ENCODE measurements at regions not wholly inside any gene's neighbourhood (a gene's known extent, or its start where the extent isn't known, plus 50 kb on each side); places are given as distances from the start of the nearest gene placed in this dataset.

DNA sequence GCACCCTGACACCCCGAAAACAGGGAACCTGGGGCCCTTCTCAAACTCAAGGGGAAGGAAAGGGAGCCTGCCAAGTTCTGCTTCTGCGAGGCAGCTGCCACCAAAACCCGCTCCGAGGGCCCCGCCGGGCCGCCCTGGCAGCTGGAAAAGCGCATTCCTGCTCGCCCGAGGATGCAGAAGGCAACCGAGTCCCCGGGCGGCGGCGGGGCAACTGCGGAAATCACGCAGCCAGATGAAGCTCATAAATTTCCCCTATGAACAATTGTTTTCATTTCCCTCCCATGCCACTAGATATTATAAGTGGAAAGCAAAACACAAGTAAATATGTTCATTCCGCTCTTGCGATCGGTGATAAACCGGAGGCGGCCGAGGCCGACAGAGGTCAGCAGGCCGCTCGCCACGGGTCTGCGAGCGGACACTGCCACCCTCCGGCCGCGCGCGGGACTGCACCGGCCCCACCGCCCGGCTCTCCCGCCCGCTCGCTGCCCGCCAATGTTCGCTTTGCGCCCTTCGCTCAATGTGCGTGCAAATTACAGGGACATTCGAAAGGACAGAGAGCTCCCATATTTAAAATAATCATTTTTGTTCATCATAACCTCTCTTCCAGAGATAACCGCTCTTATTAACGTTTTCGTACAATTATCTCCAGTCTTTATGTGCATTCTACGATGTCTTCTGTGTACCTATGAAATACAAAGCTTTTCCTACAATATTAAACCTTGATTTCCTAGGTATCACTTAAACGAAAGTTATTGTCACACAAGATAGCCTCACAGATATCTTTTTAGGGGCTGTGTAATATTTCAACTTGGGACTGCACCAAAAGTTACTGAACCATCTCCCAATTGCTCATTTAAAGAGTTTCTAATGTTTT lies 120.8 kb upstream of the ZNF507 start:
- peak; percentile 84 for ATAC-seq

DNA sequence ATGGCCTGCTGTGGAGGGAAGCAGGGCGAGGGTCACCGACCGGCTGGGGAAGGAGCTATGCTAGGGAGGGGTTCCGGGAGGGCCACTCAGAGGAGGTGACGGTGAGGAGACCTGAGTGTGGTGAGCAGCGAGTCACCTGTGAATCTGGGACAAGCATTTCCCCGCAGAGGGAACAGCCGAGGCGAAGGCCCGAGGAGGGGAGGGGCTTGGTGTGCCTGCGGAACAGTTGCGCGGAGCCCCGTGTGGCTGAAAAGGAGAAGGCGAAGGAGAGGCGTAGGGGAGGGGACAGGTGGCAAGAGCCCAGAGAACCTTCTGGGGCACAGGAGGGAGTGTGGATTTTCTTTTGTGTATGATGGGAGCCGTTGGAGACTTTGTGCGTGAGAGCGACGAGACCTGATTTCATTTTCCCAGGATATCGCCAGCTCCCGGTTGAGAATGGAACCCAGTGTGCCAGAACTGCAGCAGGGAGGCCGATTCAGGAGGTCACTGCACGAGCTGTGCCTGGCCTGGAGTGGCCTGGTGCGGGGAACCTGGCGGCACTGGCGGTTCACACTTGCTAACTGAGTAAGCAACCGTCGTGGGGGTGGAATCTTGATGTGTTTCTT lies 117.7 kb upstream of the ZNF507 start:
- no peak for ATAC-seq

DNA sequence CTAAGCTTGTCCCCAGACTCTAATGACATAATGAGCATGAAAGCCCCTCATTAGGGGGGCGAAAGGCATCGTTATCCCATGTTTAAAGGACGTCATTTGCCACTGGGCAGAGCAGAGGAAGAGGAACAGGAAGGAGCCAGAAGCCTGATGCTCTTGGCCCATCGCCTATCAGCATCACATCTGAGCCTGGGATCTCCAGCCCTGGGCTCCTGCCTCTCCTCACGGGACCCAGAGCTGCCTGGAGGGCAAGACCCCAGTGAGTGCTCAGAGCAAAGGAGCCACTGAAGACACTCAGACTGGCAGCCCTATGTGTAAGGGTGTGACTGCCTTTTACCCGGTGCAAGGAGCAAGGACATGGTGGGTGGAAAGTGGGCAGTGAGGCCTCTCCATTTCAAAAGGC lies 115.0 kb upstream of the ZNF507 start:
- ATAC-seq: no peak

DNA sequence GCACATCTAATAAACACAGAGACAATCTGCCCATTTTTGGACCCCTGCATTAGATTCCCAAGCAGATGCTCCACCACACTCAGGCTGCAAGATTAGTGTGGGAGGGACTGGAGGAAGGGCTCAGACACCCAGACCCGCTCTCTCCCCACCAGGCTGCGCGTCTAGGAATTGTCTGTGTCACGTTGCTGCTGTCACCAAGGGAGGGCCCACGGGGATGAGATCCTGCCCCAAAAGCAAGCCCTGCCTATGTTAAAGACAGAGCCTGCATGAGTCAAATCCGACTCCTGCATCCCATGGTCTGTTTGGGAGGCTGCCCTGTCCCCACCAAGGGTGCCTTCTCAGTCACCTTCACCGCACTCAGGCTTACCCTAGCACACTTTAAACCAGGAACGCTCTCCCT lies 114.4 kb upstream of the ZNF507 start:
- no peak for ATAC-seq

DNA sequence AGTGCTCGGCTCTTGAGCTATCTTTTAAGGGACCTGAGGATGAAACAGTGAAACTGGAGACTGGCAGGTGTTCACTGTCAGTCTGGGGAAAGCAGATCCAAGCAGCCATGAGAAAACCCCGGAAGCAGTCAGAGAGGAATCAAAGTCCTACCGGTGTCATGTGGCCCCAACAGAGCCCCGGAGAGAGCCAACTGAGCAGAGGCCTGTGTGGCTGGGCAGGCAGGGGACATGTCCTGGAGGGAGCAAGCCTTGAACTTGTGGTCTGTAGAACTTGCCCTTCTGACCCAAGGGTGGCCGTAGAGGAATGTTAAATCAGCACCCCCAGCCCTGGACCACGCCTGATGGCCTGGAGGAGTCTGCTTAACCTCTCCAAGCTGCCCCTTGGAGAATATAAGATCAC lies 113.7 kb upstream of the ZNF507 start:
- no peak for ATAC-seq

DNA sequence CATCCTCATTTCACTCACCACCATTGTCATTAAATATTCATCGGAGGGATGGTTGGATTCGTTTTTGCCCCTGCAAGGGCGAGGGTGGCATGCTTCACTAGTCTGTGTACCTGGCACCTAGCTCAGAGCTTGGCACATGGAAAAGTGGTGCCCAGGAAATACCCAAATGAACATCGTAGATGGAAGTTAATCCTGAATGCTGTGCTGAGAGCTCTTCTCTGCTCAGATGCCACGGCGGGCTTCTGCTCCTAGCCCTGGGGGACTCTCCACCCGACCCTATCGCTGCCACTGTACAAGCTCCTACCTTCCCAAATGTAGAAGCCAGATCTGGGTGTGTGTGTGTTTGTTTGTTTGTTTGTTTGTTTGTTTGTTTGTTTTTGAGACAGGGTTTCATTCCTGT lies 113.0 kb upstream of the ZNF507 start:
- ATAC-seq: no peak

DNA sequence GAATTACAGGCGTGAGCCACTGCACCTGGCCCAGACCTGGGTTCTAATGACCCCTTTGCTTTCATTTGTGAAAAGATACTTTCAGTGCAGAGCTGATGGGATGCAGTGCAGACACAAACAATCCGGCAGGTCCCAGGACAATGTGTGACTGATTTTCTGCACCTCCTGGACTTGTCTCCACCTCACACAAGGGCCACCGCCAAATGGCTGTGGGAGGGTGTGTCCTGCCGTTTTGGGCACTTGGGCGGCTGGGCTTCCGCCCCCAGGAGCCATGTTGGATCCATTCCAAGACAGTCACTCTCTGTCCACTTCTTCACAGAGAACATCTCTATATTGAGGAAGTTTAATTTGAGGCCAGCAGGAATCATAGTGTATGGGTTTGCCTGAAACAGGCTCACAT lies 112.3 kb upstream of the ZNF507 start:
- ATAC-seq: no peak

DNA sequence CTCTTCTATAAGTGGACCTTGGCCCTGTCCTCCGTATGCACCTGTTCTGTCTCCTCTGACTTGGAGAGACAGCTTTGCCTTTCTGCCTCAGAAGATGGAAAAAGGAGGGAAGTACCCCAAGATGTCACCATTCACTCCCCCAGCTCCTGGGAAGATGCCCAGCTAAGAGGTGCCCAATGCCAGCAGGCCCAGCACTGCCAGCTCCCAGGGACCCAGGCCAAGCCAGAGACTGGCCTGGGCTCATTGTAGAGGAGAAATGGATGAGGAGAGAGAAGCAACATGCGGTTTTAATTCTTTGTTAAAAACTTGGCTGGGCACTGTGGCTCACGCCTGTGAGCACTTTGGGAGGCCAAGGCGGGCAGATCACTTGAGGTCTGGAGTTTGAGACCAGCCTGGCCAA lies 111.5 kb upstream of the ZNF507 start:
- ATAC-seq: no peak

DNA sequence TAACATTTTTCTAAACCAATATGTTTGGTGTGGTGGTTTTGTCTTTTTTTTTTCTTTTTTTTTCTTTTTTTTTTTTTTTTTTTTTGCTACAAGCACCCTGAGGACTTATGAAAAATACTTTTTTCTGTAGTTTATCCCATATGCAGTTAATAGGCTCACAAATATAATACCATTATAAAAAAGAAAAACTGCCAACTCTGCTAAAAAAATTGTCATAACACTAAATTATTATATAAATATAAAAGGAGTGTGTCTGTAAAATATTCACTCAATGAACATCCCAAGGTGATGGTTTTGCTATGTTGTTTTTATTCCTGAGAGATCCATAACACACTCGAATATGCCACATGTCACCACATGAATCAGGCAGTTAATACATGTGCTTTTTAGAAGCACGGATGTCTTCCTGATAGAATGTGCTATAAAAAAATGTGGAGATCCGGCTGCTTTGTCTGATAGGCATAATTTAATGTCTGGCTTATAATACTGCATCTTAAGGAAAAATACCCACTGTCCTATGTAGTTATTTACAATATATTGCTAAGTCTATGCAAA lies 110.7 kb upstream of the ZNF507 start:
- no peak for ATAC-seq

DNA sequence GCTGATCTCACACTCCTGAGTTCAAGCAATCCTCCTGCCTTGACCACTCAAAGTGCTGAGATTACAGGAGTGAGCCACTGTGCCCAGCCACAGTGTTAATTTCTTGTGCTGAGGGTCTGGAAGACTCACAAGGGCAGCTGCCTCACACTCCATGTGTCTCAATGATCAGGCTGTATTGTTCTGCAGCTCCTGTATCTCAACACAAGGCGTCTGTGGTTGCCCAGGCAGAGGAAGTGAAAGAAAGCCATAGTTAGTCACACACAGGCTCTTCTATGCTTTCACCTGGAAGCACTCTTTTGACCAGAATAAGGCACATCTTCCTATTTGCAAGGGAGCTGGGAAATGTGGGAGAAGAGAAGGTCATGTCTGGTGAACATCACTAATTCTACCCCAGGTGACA lies 107.3 kb upstream of the ZNF507 start:
- ATAC-seq: no peak

DNA sequence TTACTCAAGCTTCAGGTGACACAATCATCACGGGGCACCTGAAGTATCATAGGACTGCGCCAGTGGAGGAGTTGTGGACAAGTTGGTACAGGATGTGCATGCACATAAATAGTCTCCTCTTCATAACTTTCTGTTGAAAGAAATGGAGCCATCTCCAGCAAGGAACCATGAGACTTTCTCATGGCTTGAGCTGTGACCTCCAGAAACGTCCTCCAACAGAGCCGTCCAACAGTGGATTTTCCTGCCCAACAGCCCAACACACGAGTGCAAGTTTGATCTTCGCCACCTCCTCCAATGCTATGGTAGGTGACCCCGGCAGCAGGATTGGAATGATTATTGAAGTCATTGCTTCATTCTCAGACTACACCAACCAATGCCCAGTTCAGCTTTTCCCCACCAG lies 105.1 kb upstream of the ZNF507 start:
- no peak for ATAC-seq

DNA sequence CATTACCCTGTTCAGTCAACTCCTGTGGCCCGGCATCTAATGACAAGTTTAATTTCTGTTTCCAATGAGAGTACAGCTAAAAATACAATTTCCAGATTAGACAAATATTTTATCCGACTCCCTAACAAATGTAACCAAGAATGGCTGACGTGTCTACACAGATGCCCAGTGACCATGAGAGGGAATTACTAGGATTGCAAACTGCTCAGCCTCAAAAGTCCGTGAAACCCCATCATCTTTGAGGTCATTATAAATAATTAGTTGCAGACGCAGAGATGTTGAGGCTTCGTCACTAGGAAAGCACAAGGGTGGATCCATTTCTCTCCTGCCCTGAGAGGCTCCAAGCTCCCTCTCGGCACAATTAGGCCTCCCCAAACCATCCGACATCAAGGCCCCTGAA lies 104.1 kb upstream of the ZNF507 start:
- no peak for ATAC-seq

DNA sequence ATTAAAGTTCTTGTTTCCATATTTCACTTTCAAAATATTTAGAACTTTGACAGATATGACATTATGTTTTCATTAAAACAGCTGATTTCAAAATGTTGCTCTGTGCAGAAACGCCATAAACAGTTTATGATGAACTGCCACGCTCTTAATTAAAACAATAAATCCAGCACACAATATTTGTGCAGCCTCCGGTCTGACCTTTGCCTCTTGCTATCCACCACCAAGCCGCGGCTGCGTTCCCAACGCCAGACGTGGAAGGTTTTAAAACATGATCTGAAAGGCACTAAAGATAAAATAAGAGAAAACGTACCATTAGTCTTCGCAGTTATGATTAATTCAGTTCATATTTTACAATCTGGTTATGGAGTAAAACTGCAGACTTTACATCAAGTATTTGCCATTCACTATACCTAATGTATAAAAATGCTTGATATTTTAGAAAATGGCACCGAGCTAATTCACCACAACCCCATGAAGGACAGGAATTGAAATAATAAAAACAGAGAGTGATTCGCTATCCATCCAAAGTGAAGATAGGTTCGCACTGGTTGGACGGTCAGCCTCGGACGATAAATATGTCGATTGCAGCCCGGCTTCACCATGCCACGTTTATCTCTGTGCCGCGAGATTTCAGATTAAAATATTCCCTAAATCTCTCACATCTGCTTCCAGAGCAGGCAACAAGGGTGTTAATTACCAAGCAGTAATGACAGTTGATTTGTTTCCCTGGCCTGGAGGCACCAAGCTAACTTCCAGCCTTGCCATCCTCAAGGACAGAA lies 103.3 kb upstream of the ZNF507 start:
- no peak for ATAC-seq

DNA sequence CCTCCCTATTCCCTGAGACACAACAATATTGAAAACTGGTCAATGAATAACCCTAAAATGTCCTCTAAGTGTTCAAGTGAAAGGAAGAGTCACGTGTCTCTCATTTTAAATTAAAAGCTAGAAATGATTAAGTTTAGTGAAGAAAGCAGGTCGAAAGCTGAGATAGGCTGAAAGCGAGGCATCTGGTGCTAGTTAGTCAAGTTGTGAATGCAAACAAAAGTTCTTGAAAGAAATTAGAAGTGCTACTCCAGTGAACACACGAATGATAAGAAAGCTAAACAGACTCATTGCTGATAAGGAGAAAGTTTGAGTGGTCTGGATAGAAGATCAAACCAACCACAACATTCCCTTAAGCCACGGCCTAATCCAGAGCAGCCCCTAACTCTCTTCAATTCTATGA lies 99.4 kb upstream of the ZNF507 start:
- ATAC-seq: no peak

DNA sequence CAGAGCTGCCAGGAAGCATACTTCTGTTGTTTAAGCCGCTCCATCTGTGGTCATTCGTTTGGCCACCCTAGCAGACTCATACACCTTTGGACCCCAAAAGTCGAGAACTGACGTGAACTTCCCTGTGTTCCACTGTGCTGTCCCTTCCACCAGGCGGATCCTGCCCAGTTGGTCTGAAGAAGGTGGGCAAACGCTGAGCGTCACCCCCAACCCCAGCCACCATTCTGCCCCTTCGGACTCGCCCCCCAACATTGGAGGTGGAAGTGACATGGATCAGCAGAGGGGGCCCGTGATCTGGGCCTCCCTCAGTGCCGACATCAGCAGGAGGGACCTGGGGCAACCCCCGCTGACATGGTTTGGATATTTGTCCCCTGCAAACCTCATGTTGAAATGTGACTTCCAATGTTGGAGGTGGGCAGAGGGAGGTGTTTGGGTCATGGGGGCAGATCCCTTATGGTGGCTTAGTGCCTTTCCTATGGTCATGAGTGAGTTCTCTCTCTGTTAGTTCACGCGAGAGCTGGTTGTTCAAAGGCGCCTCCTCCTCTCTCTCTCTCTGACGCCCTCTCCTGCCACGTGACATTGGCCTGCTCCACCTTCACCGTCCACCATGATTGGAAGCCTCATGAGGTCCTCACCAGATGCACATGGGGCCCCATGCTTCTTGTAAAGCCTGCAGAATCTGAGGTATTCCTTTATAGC lies 93.6 kb upstream of the ZNF507 start:
- ATAC-seq: no peak

DNA sequence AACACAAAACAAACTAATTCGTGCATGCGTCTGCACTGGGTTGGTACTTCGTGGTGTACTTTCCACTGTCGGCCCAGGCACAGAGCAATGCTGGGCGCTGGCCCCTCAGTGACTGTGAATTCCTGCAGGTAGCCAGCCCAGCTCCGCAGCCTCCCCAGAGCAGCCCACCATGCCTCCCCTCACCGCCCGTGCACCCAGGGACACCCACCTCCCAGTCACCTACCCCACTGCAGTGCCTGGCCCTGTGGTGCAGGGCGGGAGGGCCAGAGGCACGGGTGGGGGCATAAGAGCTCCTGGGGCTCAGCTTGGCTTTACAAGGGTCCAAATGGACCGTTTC lies 93.1 kb upstream of the ZNF507 start:
- ATAC-seq: no peak

DNA sequence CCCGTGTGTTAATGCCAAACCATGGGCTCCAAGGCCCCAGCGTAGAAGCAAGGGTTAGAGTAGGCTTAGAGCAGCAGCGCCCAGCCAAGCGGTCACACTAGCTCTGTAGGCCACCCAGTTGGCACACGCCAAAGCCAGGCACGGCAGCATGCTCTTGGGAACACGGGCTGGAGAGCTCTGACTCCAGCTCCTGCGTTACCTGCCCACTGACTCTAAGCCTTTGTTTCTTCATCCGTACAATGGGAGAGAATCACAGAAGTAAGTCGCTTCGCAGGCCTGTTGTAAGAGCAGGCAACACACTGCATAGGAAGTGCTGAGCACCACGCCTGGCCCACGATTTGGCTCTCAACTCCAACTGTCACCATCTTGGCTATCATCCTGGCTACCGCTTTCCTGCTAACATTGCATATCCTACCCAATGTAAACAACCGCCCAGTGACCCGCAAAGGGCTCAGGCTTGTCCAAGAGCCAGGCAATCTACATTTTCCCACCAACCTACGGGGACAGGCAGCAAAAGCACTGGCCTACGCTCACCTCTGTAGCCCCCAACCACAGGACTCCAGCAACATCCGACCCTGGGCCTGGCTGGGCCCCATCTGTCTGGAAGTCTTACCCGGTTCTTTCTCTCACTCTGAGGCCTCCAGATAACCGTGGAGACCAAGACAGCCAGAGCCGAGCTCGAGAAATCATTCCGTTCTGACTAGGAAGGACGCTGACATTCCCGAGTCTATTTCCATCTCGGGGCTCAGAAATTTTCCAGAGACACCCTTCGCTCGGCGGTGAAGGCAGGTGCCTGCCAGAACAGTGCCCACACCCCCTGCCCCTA lies 91.5 kb upstream of the ZNF507 start:
- ATAC-seq: no peak

DNA sequence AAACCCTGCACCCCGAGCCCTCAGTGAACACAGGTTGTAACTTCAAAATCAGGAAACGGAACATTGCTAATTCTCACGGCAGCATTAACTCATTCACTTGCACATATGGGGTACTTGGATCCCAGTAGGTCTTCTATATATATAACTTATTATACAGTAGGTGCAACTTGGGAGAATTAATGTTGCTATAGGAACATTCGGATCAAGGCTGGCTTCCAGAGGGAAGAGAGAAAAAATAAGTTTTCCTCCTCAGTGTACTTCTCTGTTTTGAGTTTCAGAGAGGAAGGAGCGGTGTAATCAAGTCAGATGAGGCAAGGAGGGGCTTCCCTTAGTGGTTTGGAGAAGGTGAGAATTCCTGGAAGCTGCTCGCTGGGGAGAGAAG lies 90.9 kb upstream of the ZNF507 start:
- no peak for ATAC-seq

DNA sequence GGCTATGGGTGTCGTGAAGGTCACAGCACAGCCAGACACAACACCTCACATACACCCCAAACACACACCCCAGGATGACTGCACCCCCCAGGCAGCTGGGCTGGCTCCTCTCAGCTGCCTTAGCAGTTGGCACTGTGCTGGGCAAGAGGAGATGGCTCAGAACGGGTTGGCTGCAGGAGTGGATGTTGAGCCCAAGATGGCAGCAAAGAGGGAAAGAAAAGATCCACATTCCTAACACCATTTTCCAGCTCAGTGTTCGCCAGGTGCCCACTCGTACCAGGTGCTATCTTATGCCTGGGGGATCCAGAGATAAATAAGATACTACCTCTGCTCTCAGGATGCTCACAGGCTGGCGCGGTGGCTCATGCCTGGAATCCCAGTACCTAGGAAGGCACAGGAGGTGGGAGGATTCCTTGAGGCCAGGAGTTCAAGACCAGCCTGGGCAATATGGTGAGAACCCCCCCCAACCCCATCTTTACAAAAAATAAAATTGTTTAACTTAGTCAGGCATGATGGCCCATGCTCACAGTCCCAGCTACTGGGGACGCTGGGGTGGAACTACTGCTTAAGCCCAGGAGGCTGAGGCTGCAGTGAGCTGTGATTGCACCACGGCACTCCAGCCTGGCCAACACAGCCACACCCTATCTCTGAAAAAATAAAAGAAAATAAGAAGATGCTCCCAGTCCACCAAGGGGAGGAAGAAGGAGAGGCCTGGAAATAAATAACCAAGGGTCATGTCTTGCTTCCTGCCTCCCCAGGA lies 89.7 kb upstream of the ZNF507 start:
- no peak for ATAC-seq

DNA sequence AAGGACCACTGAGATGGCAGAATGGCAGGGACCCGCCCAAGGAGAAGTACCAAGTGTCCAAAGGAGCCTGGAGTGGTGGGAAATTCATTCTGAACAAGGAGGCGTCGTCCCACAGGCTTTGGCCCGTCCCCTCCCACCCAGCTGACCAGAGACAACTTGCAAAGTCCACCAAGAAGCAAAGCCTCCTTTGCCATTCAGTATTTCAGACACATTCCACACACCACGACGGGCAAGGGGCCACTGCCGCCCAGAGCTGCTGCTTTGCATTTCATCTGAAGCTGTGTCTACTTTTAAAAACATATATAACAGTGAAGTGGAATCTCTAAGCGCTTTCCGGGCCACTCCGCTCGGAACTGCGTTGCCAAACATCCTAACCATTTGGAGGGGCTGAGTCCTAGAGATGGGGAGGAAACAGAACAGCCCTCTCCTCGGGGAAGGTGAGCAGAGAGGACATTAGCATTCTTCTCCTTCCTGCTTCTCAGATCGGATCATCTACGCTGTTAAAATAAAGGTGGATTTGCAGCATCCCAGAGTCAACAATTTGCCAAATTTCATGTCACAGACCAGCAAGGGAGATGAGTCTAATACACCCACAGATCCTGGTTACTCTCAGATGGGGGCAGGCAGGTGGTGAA lies 89.0 kb upstream of the ZNF507 start:
- no peak for ATAC-seq

Data from esophagus mucosa (tissue), 1 donor.